Non-pigmented ciliary epithelial cell (primary cell): ENCODE measurements at regions not wholly inside any gene's neighbourhood (a gene's known extent, or its start where the extent isn't known, plus 50 kb on each side); places are given as distances from the start of the nearest gene placed in this dataset.

Source experiments
- DNase-seq: peaks from one replicate; pipeline ENCODE4 v3.0.0-alpha.2; 2010; ENCODE audit warnings: low read depth

DNA sequence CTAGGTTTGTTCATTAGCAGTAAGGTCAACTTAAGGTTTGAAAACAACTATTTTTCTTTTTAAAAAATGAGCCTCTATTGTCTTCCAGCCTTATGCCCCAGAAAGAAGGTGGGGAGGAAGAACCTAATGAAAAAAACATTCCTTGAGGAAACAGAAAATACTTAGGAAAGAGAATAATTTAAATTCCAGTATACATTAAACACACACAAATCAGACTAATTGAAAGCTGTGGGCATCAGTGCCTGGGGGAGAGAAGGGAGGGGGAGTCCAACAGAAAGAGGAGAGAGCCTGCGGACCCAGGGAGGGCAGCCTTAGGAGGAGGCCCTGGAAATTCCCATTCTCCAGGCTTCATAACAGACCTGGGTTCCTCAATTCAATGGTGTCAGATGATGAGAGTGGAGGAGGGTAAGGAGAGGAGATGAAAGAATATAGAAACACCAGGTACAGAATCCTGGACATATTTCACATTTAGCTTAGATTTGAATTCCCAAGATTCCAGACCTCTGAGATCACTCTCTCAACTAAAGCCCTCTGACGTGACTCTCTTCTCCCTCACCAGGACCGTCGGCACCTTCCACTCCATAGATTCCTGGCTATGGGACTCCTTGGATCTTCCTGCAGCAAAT, 320.5 kb upstream of the UMPS start:
- DNase-seq = peak; percentile 37

DNA sequence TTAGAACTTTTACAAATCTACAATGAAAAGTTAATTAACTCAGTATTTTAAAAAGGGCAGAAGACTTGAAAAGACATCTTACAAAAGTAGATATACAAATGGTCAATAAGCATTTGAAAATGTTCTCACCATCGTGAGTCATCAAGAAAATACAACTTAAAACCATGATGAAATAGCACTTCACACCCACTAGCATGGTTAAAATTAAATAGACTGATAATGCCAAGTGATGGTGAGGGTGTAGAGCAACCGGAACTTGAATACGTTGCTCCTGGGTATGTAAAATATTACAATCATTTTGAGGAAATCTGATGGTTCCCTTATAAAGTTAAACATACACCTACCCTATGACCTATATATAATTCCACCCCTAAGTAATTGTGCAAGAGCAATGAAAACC, 319.8 kb upstream of the UMPS start:
- DNase-seq = no peak

- DNase-seq = no peak
Measured at GRCh38 chr3:124411728-124412127, 318.5 kb upstream of the UMPS start.

- DNase-seq = no peak
Measured at GRCh38 chr3:124412644-124413043, 317.6 kb upstream of the UMPS start.

- DNase-seq = no peak
Measured at GRCh38 chr3:124413393-124413792, 316.9 kb upstream of the UMPS start.

GRCh38 chr3:124413989-124414598, 316.2 kb upstream of the UMPS start:
- no peak for DNase-seq

GRCh38 chr3:124415446-124415960, 314.7 kb upstream of the UMPS start:
- DNase-seq = no peak

DNA sequence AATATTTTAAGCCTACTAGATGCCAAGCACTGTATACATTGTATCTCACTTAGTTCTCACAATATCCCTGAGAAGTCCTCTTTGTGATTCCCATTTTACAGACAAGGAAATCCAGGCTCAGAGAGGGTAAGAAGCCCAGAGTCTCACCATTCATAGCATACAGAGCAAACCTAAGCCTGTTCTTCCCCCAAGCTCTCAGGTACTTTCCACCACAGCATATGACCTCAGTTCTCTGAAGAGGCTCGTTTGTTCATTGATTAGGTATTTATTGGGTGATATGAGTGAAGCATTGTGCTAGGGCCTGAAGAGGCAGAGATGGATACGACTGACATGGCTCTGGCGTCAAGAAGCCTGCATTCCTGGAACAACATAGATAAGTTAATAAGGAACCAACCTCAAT, 310.9 kb upstream of the UMPS start:
- DNase-seq = no peak

DNA sequence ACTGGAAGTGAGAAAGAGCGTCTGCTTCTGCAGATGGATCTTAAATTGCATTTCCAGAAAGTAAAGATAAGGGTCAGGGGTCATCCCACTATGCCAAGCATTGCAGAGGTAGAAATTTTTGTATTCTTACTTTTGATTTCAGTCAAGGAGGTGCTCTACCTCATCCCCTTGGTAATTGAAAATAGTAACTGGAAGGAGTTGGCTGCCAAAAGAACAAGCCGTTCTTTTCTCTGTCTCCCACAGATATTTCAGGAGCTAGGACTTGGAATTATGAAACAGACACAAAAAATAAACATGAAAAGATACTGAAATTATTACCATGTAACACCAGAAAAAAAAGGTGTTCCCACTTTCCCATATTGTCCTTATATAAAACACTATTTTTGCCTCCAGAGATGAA, 309.9 kb upstream of the UMPS start:
- DNase-seq = no peak

- no peak for DNase-seq
Measured at GRCh38 chr3:124422805-124423204, 307.4 kb upstream of the UMPS start.

- no peak for DNase-seq
Measured at GRCh38 chr3:124424396-124424795, 305.9 kb upstream of the UMPS start.

DNA sequence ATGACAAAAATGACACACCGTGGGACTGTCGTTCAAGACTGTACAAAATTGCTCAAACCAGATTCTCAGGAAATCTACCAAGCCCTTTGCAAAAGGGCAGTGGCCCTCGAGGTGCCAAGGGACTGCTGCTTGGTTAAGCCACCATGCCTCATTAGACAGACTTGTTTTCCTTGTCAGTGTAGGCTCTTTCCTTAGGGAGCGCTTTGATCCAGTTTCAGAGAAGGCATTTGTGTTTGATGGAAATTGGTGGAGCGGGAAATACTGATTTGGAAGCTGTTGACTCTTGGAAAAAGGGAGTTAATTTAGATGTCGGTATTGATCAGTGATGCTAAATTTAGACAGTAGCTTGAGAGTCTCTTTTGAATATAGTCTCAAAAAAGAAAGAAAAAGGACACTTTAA, 304.3 kb upstream of the UMPS start:
- DNase-seq = no peak

- no peak for DNase-seq
Measured at GRCh38 chr3:124428372-124429128, 301.7 kb upstream of the UMPS start.

DNA sequence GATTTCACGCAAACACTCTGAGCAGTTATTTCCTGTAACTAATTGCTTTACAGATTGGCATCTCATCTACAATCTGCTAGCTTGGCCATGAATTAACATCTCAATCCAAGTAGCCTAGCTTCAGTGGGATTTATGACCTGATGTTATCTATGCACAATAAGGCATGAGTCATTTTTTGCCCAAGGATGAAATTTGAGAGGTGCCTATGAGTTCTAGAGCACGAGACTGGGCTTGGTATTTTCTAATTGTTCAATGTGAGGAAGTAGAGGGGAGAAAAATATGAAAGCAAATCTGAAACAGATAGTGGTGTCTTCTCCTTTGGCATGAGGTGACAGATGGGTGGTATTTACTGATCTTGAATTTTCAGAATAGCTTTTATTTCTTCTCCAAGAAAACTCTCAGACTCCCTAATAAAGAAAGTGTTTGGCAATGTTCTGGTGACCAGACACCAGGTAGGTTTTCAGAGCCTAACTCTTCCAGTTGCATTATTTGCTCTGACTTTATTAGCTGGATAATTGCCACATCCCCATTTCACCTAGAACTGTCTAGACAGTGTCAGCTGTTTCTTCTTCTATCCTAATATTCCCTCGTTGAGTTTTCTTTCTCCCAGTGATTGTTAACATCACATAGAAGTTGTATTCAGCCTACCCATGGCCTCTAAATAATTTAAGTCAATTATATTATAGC, 301.0 kb upstream of the UMPS start:
- no peak for DNase-seq

- no peak for DNase-seq
Measured at GRCh38 chr3:124431331-124431994, 298.8 kb upstream of the UMPS start.

- DNase-seq = no peak
Measured at GRCh38 chr3:124434176-124434575, 296.1 kb upstream of the UMPS start.

GRCh38 chr3:124435467-124435866, 294.8 kb upstream of the UMPS start:
- DNase-seq = no peak

- DNase-seq = no peak
Measured at GRCh38 chr3:124438813-124439212, 291.4 kb upstream of the UMPS start.

GRCh38 chr3:124439603-124440002, 290.6 kb upstream of the UMPS start:
- no peak for DNase-seq

GRCh38 chr3:124441766-124442165, 288.5 kb upstream of the UMPS start:
- no peak for DNase-seq

GRCh38 chr3:124442463-124442862, 287.8 kb upstream of the UMPS start:
- DNase-seq = no peak

DNA sequence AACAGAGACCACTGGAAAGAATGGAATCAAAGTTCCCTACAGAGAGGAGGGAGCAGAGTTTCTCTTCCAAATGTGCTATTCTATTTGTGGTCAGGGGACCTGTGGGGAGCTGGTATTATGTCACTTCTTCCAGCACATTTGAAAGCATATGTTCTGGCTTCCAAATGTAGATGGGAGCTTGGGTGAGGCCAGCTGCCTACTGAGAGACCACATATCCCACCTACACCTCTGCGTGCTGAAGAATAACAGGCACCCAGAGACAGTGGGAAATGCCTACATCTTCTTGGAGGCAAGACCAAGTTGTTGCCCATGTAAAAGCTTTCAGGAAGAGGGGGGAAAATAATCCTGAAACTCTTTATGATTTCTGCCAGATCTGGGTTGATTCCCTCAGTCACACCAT, 286.8 kb upstream of the UMPS start:
- DNase-seq = no peak
